Erythroblast (primary cell): ENCODE measurements at regions not wholly inside any gene's neighbourhood (a gene's known extent, or its start where the extent isn't known, plus 50 kb on each side); places are given as distances from the start of the nearest gene placed in this dataset.
A peak's percentile ranks its signal among the peaks of the same experiment; 100 is the strongest.

Experiments
- DNase-seq, 2 experiments: peaks; one replicate each; lab custom pipeline; 2025; lab: John Stamatoyannopoulos, UW
- GATA1 ChIP-seq: IDR thresholded peaks from 2 replicates; pipeline ENCODE4 v1.6.1; 2011; ENCODE audit warnings: low read depth, mild to moderate bottlenecking, control low read depth, low read length, moderate library complexity
- POLR2A ChIP-seq: IDR thresholded peaks from 2 replicates; pipeline ENCODE4 v1.6.1; 2011; ENCODE audit warnings: mild to moderate bottlenecking, low read length

DNA sequence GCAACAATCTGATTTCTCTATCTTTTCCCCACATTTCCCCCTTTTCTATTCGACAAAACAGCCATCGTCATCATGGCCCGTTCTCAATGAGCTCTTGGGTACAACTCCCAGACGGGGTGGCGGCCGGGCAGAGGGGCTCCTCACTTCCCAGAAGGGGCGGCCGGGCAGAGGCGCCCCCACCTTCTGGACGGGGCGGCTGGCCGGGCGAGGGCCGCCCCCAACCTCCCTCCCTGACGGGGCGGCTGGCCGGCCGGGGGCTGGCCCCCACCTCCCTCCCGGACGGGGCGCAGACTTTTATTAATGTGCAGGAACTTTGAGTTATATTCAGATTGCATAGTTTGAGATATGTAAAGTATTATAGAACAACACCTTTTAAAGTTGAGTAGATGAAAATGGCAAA lies 64.4 kb upstream of the HPGD start:
- TF ChIP-seq GATA1 (no peak), POLR2A (no peak)
- no peak for DNase-seq

DNA sequence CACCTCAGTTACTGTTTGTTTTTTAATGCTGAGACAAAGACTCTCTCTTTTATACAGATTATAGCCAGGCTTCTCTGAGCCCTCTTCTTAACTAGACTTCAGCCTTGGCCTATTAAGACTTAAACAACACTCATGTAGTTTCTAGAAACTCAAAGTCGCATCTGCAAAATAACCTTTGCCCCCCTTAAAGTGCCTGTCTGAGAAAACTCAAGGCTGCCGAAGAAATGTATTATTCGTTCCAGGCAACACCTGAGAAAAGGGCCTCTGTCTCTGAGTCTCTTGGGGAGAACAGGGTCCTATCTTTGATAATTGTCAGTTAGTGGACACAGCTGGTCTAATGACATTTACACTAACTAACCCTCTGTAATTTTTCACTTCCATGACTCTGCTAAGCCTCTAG lies 60.8 kb upstream of the HPGD start:
- no peak for DNase-seq
- TF ChIP-seq GATA1 (no peak), POLR2A (no peak)

DNA sequence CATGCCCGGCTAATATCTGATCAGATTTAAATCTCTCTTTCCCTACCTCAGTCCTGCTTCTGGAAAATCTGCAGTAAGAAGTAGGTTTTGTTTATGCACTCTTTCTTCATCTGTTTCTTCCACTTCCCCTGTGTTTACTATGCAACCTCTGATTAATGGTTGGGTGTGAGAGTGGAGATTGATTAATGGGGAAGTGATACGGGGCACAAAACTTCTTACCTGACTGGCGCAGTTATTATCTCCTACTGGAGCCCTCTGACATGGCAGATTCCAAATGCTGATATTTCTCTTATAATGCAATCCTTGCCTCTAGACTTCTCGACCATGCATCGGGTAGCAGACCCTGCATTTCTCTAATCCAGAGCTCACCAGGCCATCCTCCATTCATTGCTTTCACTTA lies 60.2 kb upstream of the HPGD start:
- TF ChIP-seq POLR2A (no peak), GATA1 (no peak)
- peak in 1 of 2 experiments; percentile 38 for DNase-seq

DNA sequence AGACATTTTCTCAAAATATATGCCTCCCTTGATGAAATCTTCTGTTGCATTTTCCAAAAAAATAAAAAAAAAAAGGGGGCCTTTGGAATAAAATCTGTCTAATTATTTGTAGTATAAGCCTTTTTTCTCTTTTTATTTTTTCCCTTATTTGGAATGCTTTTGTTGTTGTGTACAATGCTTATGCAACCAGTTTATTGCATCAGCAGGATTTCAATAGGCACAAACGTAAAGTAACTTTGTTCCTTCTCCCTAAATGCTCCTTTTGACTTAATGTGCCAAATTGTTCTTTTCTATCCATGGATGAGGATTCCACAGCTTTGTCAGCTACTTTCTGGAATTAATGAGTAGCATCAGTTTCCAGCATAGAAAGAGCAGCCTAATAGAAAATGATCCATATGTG lies 59.6 kb upstream of the HPGD start:
- TF ChIP-seq POLR2A (no peak), GATA1 (no peak)
- peak in 1 of 2 experiments; percentile 41 for DNase-seq

DNA sequence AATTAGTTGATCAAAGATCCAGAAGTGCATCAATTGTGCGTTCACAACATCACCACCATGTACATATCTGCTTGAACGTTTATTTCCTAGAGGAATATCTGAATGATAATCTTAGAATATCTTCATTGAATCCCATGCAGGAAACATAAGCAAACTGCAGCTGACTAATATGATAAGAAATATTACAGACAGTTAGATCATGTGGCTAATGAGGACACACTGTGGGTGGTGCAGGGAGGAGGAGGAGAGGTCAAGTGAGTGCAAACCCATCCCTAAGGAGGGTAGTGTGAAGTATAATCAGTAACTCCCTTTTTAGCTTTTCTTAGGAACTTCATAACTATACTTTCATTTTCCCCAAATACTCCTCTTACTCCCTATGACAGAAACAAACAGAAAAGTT lies 58.3 kb upstream of the HPGD start:
- no peak for TF ChIP-seq POLR2A
- no peak for TF ChIP-seq GATA1
- DNase-seq = peak; percentile 90 to 91

DNA sequence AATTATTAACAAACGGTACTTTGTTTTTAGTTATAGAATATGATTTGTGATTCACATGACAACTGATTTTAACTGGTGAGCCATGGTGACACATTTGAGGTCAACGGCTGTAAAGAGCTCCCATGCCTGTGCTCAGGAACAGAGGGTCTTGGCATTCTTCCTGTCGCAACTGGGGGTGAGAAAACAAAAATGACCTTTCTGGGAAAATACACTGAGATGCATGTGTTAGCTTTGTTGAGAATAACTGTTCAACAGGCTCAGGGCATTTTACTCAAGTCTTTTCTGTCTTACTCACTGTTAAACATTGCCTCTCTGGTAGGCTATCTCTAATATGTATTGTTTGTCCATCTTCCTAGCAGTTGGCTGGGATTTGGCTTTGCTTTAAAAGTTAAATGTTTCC lies 57.1 kb upstream of the HPGD start:
- peak in 1 of 2 experiments; percentile 19 for DNase-seq
- no peak for TF ChIP-seq POLR2A
- TF ChIP-seq GATA1 = no peak

DNA sequence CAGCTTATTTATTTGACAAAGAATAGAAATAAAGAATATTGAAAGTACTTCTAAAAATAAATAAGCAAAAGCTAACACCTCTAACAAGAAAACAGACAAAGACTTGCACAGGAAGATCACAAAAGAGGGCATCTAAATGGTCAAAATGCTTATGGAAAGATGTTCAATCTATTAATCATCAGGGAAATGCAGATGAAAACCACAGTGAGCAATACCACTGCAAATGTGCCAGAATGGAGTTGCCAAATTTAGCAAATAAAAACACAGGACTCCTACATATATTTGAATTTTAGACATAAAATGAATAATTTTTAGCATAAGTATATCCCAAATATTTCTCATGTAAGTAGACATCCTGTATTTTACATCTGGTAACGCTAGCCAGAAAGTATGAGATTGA lies 56.1 kb upstream of the HPGD start:
- peak in 1 of 2 experiments; percentile 44 for DNase-seq
- TF ChIP-seq POLR2A (no peak), GATA1 (no peak)

DNA sequence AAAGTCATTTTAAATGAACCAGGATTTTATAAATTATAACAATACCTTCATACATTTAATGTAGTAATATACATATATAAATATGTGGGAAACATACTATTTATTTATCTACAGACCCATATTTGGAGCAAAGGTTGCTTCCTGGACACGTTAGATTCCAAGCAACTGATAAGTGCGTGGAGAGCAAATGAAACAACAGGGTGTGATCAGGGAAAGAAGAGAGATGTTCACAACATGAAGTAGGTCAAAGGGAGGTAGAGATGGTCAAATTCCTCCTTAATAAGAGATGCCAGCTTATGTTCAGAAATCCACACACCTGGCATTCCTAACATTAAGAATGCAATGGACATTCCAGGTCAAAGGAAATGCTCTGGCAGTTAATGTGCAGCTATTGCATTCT lies 53.1 kb upstream of the HPGD start:
- TF ChIP-seq POLR2A (no peak), GATA1 (no peak)
- peak; percentile 28 to 36 for DNase-seq
